ENCODE measurements at regions not wholly inside any gene's neighbourhood (a gene's known extent, or its start where the extent isn't known, plus 50 kb on each side); places are given as distances from the start of the nearest gene placed in this dataset.
A peak's percentile ranks its signal among the peaks of the same experiment; 100 is the strongest.

GRCh38 chr13:30017880-30018279 lies 167.5 kb upstream of the UBL3 start:
- Histone ChIP-seq H3K27me3 (ENCODE audit: control insufficient read depth, insufficient read depth, low read length) (no peaks in the 10 kb centered on the region), H3K4me3 (ENCODE audit: low read depth, low read length) (no peak overlapping the region), H3K36me3 (ENCODE audit: control insufficient read depth, insufficient read depth, low read length) (no peaks in the 10 kb centered on the region)
- TF ChIP-seq, protein P1, sequence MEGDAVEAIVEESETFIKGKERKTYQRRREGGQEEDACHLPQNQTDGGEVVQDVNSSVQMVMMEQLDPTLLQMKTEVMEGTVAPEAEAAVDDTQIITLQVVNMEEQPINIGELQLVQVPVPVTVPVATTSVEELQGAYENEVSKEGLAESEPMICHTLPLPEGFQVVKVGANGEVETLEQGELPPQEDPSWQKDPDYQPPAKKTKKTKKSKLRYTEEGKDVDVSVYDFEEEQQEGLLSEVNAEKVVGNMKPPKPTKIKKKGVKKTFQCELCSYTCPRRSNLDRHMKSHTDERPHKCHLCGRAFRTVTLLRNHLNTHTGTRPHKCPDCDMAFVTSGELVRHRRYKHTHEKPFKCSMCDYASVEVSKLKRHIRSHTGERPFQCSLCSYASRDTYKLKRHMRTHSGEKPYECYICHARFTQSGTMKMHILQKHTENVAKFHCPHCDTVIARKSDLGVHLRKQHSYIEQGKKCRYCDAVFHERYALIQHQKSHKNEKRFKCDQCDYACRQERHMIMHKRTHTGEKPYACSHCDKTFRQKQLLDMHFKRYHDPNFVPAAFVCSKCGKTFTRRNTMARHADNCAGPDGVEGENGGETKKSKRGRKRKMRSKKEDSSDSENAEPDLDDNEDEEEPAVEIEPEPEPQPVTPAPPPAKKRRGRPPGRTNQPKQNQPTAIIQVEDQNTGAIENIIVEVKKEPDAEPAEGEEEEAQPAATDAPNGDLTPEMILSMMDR (IDR thresholded peaks at IDR 0.05; ENCODE audit: insufficient read depth, low read length, poor library complexity, severe bottlenecking), result peak; percentile 6
- DNase-seq (ENCODE audit: low read depth), result no peak

- no peaks in the 10 kb centered on the region for H3K36me3 ChIP-seq (ENCODE audit: control insufficient read depth, insufficient read depth, low read length)
- DNase-seq (ENCODE audit: low read depth), result no peak
- TF ChIP-seq, protein P1 (IDR thresholded peaks at IDR 0.05; ENCODE audit: insufficient read depth, low read length, poor library complexity, severe bottlenecking), result no peak
- no peaks in the 10 kb centered on the region for H3K27me3 ChIP-seq (ENCODE audit: control insufficient read depth, insufficient read depth, low read length)
- H3K4me3 ChIP-seq (ENCODE audit: low read depth, low read length), result no peak overlapping the region
These were observed 166.0 kb upstream of the UBL3 start for GRCh38 chr13:30016398-30016797.

DNA sequence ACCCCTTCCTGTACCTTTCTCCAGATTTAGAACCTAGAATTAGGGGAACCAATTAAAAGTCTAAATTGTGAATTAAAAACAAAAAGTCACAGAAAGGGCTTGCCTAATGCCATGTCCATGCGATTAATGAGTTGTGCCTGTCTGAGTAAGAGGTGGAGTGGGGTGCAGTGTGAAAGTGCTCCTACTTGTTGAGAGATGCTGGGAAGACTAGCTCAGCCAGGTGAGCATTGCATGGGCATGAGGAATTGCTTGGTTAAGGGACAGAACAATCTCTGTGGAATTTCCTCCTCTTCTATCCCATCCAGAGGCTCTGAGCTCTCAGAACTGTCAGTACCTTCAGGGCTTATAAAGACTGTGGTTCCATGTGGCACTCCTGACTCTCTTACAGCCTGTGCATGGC lies 159.0 kb upstream of the UBL3 start:
- Histone ChIP-seq H3K27me3 (ENCODE audit: control insufficient read depth, insufficient read depth, low read length) (no peaks in the 10 kb centered on the region), H3K36me3 (ENCODE audit: control insufficient read depth, insufficient read depth, low read length) (no peaks in the 10 kb centered on the region), H3K4me3 (ENCODE audit: low read depth, low read length) (no peak overlapping the region)
- DNase-seq (ENCODE audit: low read depth), result no peak
- TF ChIP-seq, protein P1 (IDR thresholded peaks at IDR 0.05; ENCODE audit: insufficient read depth, low read length, poor library complexity, severe bottlenecking), result no peak

DNA sequence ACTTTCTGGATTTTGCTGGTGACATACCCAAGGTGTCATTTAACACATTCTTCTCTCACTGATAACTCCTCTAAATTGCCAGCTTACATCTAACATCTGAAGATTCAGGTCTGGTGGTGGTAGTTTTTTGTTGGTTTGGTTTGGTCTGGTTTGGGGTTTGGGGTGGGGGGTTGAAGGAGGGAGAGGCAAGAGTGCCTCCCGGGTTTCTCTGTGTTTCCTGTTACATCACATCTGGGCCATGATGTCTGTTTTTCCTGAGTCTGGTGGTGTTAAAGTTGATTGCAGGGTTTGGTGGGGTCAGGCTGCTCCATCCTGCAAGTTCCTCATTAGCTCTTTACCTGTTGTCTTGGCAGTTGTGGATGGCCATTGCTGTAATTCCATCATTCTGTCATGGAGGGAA lies 155.8 kb upstream of the UBL3 start:
- no peaks in the 10 kb centered on the region for H3K27me3 ChIP-seq (ENCODE audit: control insufficient read depth, insufficient read depth, low read length)
- TF ChIP-seq, protein P1 (IDR thresholded peaks at IDR 0.05; ENCODE audit: insufficient read depth, low read length, poor library complexity, severe bottlenecking), result no peak
- DNase-seq (ENCODE audit: low read depth), result no peak
- no peak overlapping the region for H3K4me3 ChIP-seq (ENCODE audit: low read depth, low read length)
- H3K36me3 ChIP-seq (ENCODE audit: control insufficient read depth, insufficient read depth, low read length), result no peaks in the 10 kb centered on the region

- TF ChIP-seq, protein P1 (IDR thresholded peaks at IDR 0.05; ENCODE audit: insufficient read depth, low read length, poor library complexity, severe bottlenecking), result no peak
These were observed 153.8 kb upstream of the UBL3 start for GRCh38 chr13:30004204-30004603.

DNA sequence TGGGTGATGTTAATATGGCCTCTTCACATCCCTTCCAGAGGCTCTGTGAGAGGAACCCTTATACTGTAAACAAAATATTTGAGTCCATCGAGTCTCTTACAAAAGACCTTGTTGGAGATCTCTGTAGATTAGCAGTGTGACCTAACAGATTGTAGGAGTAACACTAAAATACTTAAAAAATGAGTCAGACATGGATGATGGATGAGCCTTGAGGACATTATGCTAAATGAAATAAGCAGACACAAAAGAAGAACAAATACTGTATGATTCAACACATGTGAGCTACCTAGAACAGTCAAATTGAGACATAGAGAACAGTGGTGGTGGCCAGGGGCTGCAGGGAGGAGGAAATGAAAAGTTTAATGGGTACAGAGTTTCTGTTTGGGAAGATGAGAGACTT lies 152.2 kb upstream of the UBL3 start:
- no peak for DNase-seq (ENCODE audit: low read depth)
- TF ChIP-seq, protein P1 (IDR thresholded peaks at IDR 0.05; ENCODE audit: insufficient read depth, low read length, poor library complexity, severe bottlenecking), result no peak
- Histone ChIP-seq H3K27me3 (ENCODE audit: control insufficient read depth, insufficient read depth, low read length) (no peaks in the 10 kb centered on the region), H3K4me3 (ENCODE audit: low read depth, low read length) (no peak overlapping the region), H3K36me3 (ENCODE audit: control insufficient read depth, insufficient read depth, low read length) (no peaks in the 10 kb centered on the region)

More at GRCh38 chr13:30004204-30004603, 153.8 kb upstream of the UBL3 start:
- DNase-seq (ENCODE audit: low read depth), result no peak
- Histone ChIP-seq H3K4me3 (ENCODE audit: low read depth, low read length) (no peak overlapping the region), H3K27me3 (ENCODE audit: control insufficient read depth, insufficient read depth, low read length) (no peaks in the 10 kb centered on the region), H3K36me3 (ENCODE audit: control insufficient read depth, insufficient read depth, low read length) (no peaks in the 10 kb centered on the region)

Data from kidney epithelial cell (primary cell).